Spleen (tissue), 11 donors: ENCODE measurements at regions not wholly inside any gene's neighbourhood (a gene's known extent, or its start where the extent isn't known, plus 50 kb on each side); places are given as distances from the start of the nearest gene placed in this dataset.

ENCODE experiments used
- DNase-seq: peaks from one replicate; pipeline ENCODE4 v3.0.0-alpha.2; 2020
- H3K27ac ChIP-seq, 8 donors: fragments of 200-600 bp; sonication (generic) in 7 of 8; 1 replicate in 4 of 8; 2 replicates in 4 of 8; pipeline versions ENCODE4 v1.5.0 to v1.8.0; 2016 to 2021; ENCODE audit warnings: inconsistent platforms in 4 of 8, mild to moderate bottlenecking in 4 of 8, moderate library complexity in 1 of 8
- H3K27me3 ChIP-seq, 7 donors: fragments of 200-600 bp; sonication (generic) in 6 of 7; replicated peaks in 1 of 7; 1 replicate in 4 of 7; 2 replicates in 3 of 7; pipeline versions ENCODE4 v1.5.0 to v1.8.0; 2016 to 2021; ENCODE audit warnings: inconsistent platforms in 3 of 7, mild to moderate bottlenecking in 1 of 7
- H3K36me3 ChIP-seq, 6 donors: fragments of 200-600 bp; sonication (generic) in 5 of 6; 1 replicate in 4 of 6; 2 replicates in 2 of 6; pipeline versions ENCODE4 v1.5.0 to v1.8.0; 2016 to 2021; ENCODE audit warnings: inconsistent platforms in 2 of 6
- H3K4me1 ChIP-seq, 6 donors: fragments of 200-600 bp; sonication (generic) in 5 of 6; 1 replicate in 3 of 6; 2 replicates in 3 of 6; pipeline versions ENCODE4 v1.5.0 to v1.8.0; 2016 to 2021; ENCODE audit warnings: inconsistent platforms in 3 of 6
- H3K4me3 ChIP-seq, 8 donors: fragments of 200-600 bp; sonication (generic) in 7 of 8; 1 replicate in 4 of 8; 2 replicates in 4 of 8; pipeline versions ENCODE4 v1.5.0 to v1.8.0; 2016 to 2021; ENCODE audit warnings: inconsistent platforms in 4 of 8, mild to moderate bottlenecking in 4 of 8, moderate library complexity in 2 of 8
- H3K9me3 ChIP-seq, 8 donors: fragments of 200-600 bp; sonication (generic) in 7 of 8; 1 replicate in 4 of 8; 2 replicates in 4 of 8; pipeline versions ENCODE4 v1.5.0 to v1.8.0; 2016 to 2021; ENCODE audit warnings: inconsistent platforms in 4 of 8
- POLR2A ChIP-seq, 3 donors: fragments of 450-650 bp; IDR thresholded peaks; one replicate each; pipeline ENCODE4 v1.5.1; 2017; ENCODE audit warnings: antibody characterized with exemption in 3 of 3, mild to moderate bottlenecking in 1 of 3
- POLR2AphosphoS5 ChIP-seq, 3 donors: sonication (generic); formaldehyde crosslinking; IDR thresholded peaks; one replicate each; pipeline ENCODE4 v1.5.1; 2017; ENCODE audit warnings: antibody characterized with exemption in 3 of 3
- WGBS, 5 donors: extraction: QIAGEN DNeasy Blood & Tissue Kit in 3 of 5; methylation state at CpG; one replicate each; pipeline versions ENCODE4 v1.1.5 to v1.1.7; 2013 to 2018; 5-methylcytosine and 5-hydroxymethylcytosine counted together
- intact Hi-C: fragments of 100-400 bp; cut with DNase I; formaldehyde crosslinking; loops from one replicate; pipeline ENCODE4 v1.15.0; 2023; ENCODE audit warnings: low total_unique reads
- TF ChIP-seq, protein P1 (sequence below), 11 experiments: fragments of 200-600 bp in 7 of 11; fragments of 450-650 bp in 4 of 11; sonication (generic) in 4 of 11; IDR thresholded peaks in 8 of 11; conservative IDR thresholded peaks in 3 of 11; 1 replicate in 7 of 11; 2 replicates in 4 of 11; pipeline versions ENCODE4 v1.4.0 to v1.8.0; 2016 to 2021; ENCODE audit warnings: antibody characterized with exemption in 11 of 11, inconsistent platforms in 4 of 11, mild to moderate bottlenecking in 1 of 11
- donor health status: healthy with polysubstance abuse.
- donor health status: DM: no; HTN: no; CAD: no; lungs with moderate emphysema.
- donor health status: DM: no; HTN: no; CAD: no.
- donor health status: Bipolar disorder and iron deficiency.
- donor health status: healthy.
- donor health status: DM: no; HTN: no; CAD: no.
- donor health status: DM: yes; HTN: yes; CAD: no.

DNA sequence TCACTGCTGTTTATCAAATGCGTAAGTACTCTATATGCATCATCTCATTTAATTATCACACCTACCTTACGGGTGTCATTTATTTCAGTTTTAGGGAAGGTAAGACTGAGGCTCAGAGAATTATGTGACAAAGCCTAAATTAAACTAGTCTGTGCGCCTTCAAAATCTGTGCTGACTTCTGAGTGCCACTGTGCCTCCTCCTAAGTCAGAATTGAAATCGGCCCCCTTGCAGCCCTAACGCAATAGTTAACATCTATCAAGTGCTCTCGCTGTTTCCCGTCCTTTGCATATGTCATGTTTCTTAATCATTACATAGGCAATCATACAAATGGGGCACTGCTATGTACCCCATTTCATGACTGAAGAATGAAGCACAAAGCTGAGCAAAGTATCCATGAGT, 79.0 kb upstream of the PDE10A start:
- DNase-seq, result no peak
- WGBS, 5 donors, result 81 to 94% (median 91%) methylated on average over 7 of the region's 7 CpGs
- H3K36me3 ChIP-seq, result no peaks in the 10 kb centered on the region
- H3K9me3 ChIP-seq, result peaks cover 0 to 12% (median 6%) of the 10 kb centered on the region in 8 donors
- no peak for TF ChIP-seq POLR2A (IDR thresholded peaks at IDR 0.05)
- no peak for TF ChIP-seq POLR2AphosphoS5 (IDR thresholded peaks at IDR 0.05)
- TF ChIP-seq, protein P1, sequence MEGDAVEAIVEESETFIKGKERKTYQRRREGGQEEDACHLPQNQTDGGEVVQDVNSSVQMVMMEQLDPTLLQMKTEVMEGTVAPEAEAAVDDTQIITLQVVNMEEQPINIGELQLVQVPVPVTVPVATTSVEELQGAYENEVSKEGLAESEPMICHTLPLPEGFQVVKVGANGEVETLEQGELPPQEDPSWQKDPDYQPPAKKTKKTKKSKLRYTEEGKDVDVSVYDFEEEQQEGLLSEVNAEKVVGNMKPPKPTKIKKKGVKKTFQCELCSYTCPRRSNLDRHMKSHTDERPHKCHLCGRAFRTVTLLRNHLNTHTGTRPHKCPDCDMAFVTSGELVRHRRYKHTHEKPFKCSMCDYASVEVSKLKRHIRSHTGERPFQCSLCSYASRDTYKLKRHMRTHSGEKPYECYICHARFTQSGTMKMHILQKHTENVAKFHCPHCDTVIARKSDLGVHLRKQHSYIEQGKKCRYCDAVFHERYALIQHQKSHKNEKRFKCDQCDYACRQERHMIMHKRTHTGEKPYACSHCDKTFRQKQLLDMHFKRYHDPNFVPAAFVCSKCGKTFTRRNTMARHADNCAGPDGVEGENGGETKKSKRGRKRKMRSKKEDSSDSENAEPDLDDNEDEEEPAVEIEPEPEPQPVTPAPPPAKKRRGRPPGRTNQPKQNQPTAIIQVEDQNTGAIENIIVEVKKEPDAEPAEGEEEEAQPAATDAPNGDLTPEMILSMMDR (IDR thresholded peaks at IDR 0.05 in 8 of 11, conservative IDR thresholded peaks at IDR 0.05 in 3 of 11), result no peak
- intact Hi-C loops, result no loop called here
- H3K4me3 ChIP-seq, result no peak overlapping the region
- H3K27ac ChIP-seq, result no peak overlapping the region
- no peaks in the 10 kb centered on the region for H3K27me3 ChIP-seq
- H3K4me1 ChIP-seq, result no peaks in the 10 kb centered on the region

DNA sequence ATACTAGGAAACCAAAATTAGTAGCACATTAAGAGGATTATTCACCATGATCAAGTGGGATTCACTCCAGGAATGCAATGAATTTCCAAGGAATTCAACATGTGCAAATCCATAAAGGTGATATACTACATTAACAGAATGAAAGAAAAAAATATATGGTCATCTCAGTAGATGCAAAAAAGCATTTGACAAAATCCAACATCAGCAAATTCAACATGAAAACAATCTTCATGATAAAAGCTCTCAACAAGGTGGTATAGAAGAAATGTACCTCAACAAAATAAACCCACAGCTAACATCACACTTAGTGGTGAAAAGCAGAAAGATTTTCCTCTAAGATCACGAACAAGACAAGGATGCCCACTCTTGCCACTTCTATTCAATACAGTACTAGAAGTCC, 74.4 kb upstream of the PDE10A start:
- Histone ChIP-seq H3K27me3 (peaks cover 0 to 8% (median 0%) of the 10 kb centered on the region in 7 donors), H3K9me3 (peaks cover 0 to 14% (median 6%) of the 10 kb centered on the region in 8 donors), H3K27ac (no peak overlapping the region), H3K4me1 (no peaks in the 10 kb centered on the region), H3K36me3 (no peaks in the 10 kb centered on the region), H3K4me3 (no peak overlapping the region)
- WGBS, 5 donors, result 73 to 85% (median 81%) methylated on average over 1 of the region's 1 CpG
- intact Hi-C loops, result no loop called here
- no peak for DNase-seq
- TF ChIP-seq POLR2A (IDR thresholded peaks at IDR 0.05) (no peak), POLR2AphosphoS5 (IDR thresholded peaks at IDR 0.05) (no peak)
- TF ChIP-seq, protein P1 (IDR thresholded peaks at IDR 0.05 in 8 of 11, conservative IDR thresholded peaks at IDR 0.05 in 3 of 11), result no peak

DNA sequence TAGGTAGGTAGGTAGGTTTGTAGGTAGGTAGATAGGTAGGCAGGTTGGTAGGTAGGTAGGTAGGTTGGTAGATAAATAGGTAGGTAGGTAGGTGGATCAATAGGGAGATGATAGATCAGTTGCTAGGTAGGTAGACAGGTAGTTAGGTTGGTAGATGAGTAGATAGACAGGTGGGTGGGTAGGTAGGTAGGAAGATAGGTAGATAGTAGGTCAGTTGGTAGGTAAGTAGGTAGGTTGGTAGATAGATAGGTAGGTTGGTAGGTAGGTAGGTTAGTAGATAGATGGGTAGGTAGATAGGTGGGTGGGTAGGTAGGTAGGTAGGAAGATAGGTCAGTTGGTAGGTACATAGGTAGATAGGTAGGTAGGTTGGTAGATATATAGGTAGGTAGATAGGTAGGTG, 72.0 kb upstream of the PDE10A start:
- Histone ChIP-seq H3K4me1 (no peaks in the 10 kb centered on the region), H3K27ac (no peak overlapping the region), H3K27me3 (peaks cover 0 to 11% (median 0%) of the 10 kb centered on the region in 7 donors), H3K4me3 (no peak overlapping the region), H3K36me3 (no peaks in the 10 kb centered on the region), H3K9me3 (peaks cover 0 to 14% (median 6%) of the 10 kb centered on the region in 8 donors)
- intact Hi-C loops, result no loop called here
- no peak for DNase-seq
- TF ChIP-seq POLR2A (IDR thresholded peaks at IDR 0.05), result no peak
- TF ChIP-seq, protein P1 (IDR thresholded peaks at IDR 0.05 in 8 of 11, conservative IDR thresholded peaks at IDR 0.05 in 3 of 11), result no peak
- no peak for TF ChIP-seq POLR2AphosphoS5 (IDR thresholded peaks at IDR 0.05)

DNA sequence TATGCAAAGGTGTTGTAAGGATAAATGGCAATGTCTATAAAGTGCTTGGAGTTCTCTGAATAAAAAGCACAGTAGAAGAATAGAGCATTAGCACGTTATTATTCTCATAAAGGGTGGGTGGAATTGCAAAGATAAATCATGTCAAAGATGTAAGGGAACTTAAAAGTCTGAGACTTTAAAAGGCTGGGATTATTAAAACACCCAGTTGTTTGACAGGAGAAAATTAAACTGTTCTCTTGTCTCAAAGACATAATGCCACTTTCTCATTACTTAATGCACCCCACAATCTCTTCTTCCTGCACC, 70.4 kb upstream of the PDE10A start:
- Histone ChIP-seq H3K27ac (no peak overlapping the region), H3K9me3 (peaks cover 0 to 14% (median 6%) of the 10 kb centered on the region in 8 donors), H3K27me3 (peaks cover 0 to 11% (median 0%) of the 10 kb centered on the region in 7 donors), H3K4me1 (no peaks in the 10 kb centered on the region), H3K4me3 (no peak overlapping the region), H3K36me3 (no peaks in the 10 kb centered on the region)
- DNase-seq, result no peak
- intact Hi-C loops, result no loop called here
- TF ChIP-seq, protein P1 (IDR thresholded peaks at IDR 0.05 in 8 of 11, conservative IDR thresholded peaks at IDR 0.05 in 3 of 11), result no peak
- no peak for TF ChIP-seq POLR2AphosphoS5 (IDR thresholded peaks at IDR 0.05)
- no peak for TF ChIP-seq POLR2A (IDR thresholded peaks at IDR 0.05)
- 26 to 60% (median 43%) methylated on average over 1 of the region's 1 CpG for WGBS, 5 donors
